Tibial nerve (tissue), 4 donors: ENCODE measurements at regions not wholly inside any gene's neighbourhood (a gene's known extent, or its start where the extent isn't known, plus 50 kb on each side); places are given as distances from the start of the nearest gene placed in this dataset.

ENCODE experiments used
- DNase-seq, 2 donors: peaks; one replicate each; pipeline ENCODE4 v3.0.0-alpha.2; 2019; ENCODE audit warnings: low spot score in 2 of 2
- H3K27ac ChIP-seq, 4 donors: fragments of 200-600 bp; sonication (generic) in 3 of 4; one replicate each; pipeline ENCODE4 v1.5.1; 2017 to 2019; ENCODE audit warnings: mild to moderate bottlenecking in 1 of 4
- H3K27me3 ChIP-seq, 2 donors: fragments of 200-600 bp; sonication (generic) in 1 of 2; one replicate each; pipeline versions ENCODE4 v1.5.1 to v1.6.0; 2017 to 2019
- H3K36me3 ChIP-seq, 3 donors: fragments of 200-600 bp; sonication (generic); one replicate each; pipeline ENCODE4 v1.5.1; 2018 to 2019
- H3K4me1 ChIP-seq, 4 donors: fragments of 200-600 bp; sonication (generic) in 3 of 4; one replicate each; pipeline ENCODE4 v1.5.1; 2017 to 2019
- H3K4me3 ChIP-seq, 4 donors: fragments of 200-600 bp; sonication (generic) in 3 of 4; one replicate each; pipeline ENCODE4 v1.5.1; 2017 to 2019; ENCODE audit warnings: mild to moderate bottlenecking in 1 of 4, moderate library complexity in 1 of 4
- H3K9me3 ChIP-seq, 4 donors: fragments of 200-600 bp; sonication (generic) in 3 of 4; one replicate each; pipeline ENCODE4 v1.5.1; 2017 to 2019
- EP300 ChIP-seq, 2 donors: sonication (generic); formaldehyde crosslinking; IDR thresholded peaks; one replicate each; pipeline ENCODE4 v1.6.1; 2017; ENCODE audit warnings: antibody characterized with exemption in 2 of 2, mild to moderate bottlenecking in 1 of 2
- POLR2A ChIP-seq, 2 donors: fragments of 450-650 bp; IDR thresholded peaks; one replicate each; pipeline ENCODE4 v1.6.1; 2017; ENCODE audit warnings: antibody characterized with exemption in 2 of 2, mild to moderate bottlenecking in 2 of 2, moderate library complexity in 2 of 2
- WGBS, 2 donors: methylation state at CpG; one replicate each; pipeline ENCODE4 v1.1.5; 2018; 5-methylcytosine and 5-hydroxymethylcytosine counted together
- TF ChIP-seq, protein P1 (sequence below), 5 experiments: fragments of 200-600 bp in 3 of 5; fragments of 450-650 bp in 2 of 5; sonication (generic) in 3 of 5; IDR thresholded peaks; one replicate each; pipeline ENCODE4 v1.5.1; 2016 to 2019; ENCODE audit warnings: antibody characterized with exemption in 5 of 5, mild to moderate bottlenecking in 3 of 5, moderate library complexity in 2 of 5

GRCh38 chr15:29468899-29469298, 199.3 kb upstream of the NSMCE3 start:
- no peaks in the 10 kb centered on the region for H3K9me3 ChIP-seq
- H3K36me3 ChIP-seq, result no peaks in the 10 kb centered on the region
- H3K27ac ChIP-seq, result no peak overlapping the region
- H3K4me1 ChIP-seq, result no peaks in the 10 kb centered on the region
- no peak for DNase-seq
- H3K4me3 ChIP-seq, result no peak overlapping the region
- WGBS, 2 donors, result 84 to 92% methylated on average over 10 of the region's 10 CpGs
- H3K27me3 ChIP-seq, result no peaks in the 10 kb centered on the region
- TF ChIP-seq POLR2A (IDR thresholded peaks at IDR 0.05), result no peak
- TF ChIP-seq EP300 (IDR thresholded peaks at IDR 0.05), result no peak
- TF ChIP-seq, protein P1, sequence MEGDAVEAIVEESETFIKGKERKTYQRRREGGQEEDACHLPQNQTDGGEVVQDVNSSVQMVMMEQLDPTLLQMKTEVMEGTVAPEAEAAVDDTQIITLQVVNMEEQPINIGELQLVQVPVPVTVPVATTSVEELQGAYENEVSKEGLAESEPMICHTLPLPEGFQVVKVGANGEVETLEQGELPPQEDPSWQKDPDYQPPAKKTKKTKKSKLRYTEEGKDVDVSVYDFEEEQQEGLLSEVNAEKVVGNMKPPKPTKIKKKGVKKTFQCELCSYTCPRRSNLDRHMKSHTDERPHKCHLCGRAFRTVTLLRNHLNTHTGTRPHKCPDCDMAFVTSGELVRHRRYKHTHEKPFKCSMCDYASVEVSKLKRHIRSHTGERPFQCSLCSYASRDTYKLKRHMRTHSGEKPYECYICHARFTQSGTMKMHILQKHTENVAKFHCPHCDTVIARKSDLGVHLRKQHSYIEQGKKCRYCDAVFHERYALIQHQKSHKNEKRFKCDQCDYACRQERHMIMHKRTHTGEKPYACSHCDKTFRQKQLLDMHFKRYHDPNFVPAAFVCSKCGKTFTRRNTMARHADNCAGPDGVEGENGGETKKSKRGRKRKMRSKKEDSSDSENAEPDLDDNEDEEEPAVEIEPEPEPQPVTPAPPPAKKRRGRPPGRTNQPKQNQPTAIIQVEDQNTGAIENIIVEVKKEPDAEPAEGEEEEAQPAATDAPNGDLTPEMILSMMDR (IDR thresholded peaks at IDR 0.05), result no peak

GRCh38 chr15:29467091-29467490, 197.5 kb upstream of the NSMCE3 start:
- WGBS, 2 donors, result 88 to 95% methylated on average over 4 of the region's 4 CpGs
- H3K4me1 ChIP-seq, result no peaks in the 10 kb centered on the region
- no peak overlapping the region for H3K4me3 ChIP-seq
- H3K27me3 ChIP-seq, result no peaks in the 10 kb centered on the region
- H3K27ac ChIP-seq, result no peak overlapping the region
- no peaks in the 10 kb centered on the region for H3K36me3 ChIP-seq
- no peaks in the 10 kb centered on the region for H3K9me3 ChIP-seq
- no peak for DNase-seq
- TF ChIP-seq EP300 (IDR thresholded peaks at IDR 0.05) (no peak), POLR2A (IDR thresholded peaks at IDR 0.05) (no peak)
- TF ChIP-seq, protein P1 (IDR thresholded peaks at IDR 0.05), result no peak

DNA sequence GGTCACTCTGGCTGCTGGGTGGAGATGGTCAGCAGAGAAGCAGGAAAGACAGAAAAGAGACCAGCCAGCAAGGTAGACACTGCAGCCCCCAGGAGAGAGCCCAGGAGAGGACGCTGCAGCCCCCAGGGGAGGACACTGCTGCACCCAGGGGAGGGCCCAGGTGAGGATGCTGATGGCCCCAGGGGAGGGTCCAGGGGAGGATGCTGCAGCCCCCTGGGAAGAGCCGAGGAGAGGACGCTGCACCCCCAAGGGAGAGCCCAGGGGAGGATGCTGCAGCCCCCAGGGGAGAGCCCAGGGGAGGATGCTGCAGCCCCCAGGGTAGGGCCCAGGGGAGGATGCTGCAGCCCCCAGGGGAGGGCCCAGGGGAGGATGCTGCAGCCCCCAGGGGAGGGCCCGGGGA, 196.7 kb upstream of the NSMCE3 start:
- Histone ChIP-seq H3K4me3 (no peak overlapping the region), H3K27me3 (no peaks in the 10 kb centered on the region), H3K4me1 (no peaks in the 10 kb centered on the region), H3K27ac (no peak overlapping the region), H3K9me3 (no peaks in the 10 kb centered on the region), H3K36me3 (no peaks in the 10 kb centered on the region)
- DNase-seq, result no peak
- TF ChIP-seq POLR2A (IDR thresholded peaks at IDR 0.05), result no peak
- 72 to 87% methylated on average over 2 to 3 of the region's 4 CpGs for WGBS, 2 donors

DNA sequence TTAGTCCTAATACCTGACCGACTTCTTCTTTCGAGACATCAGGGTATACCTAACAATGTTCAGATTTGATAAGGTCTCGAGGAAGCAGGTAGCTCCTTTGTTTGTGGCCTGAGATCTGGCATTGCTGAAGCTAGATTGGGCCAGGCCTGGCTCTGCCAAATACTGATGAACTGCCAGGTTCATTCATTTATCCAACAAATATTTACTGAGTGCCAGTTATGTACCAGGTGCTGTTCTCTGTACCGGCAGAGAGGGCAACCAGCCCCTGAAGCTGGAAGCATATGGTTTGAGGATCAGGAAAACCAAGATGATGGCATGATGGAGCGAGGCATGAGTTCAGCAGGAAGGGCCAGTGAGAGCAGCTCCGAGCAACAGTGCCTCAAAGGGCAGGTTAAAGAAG, 196.2 kb upstream of the NSMCE3 start:
- TF ChIP-seq POLR2A (IDR thresholded peaks at IDR 0.05), result no peak
- TF ChIP-seq, protein P1 (IDR thresholded peaks at IDR 0.05), result no peak
- no peak for TF ChIP-seq EP300 (IDR thresholded peaks at IDR 0.05)
- no peaks in the 10 kb centered on the region for H3K27me3 ChIP-seq
- 88 to 95% methylated on average over 6 of the region's 6 CpGs for WGBS, 2 donors

DNA sequence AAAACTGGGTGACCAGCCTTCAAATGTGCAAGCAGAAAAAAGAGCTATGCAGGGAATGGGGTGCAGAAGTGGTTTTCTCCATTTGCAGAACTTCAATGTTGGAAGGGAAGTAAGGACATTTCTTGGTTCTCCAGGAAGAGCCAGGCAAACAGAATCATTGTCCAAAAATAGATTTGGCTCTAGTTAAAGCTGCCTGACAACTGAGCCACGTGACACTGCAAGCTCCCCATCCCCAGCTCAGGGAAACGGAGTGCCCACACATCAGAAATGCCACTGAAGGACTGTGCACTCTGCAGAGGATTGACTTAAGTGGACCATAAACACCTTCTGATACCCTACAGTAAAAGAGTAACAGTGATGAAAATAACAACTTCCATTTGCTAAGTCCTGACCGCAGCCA, 195.6 kb upstream of the NSMCE3 start:
- Histone ChIP-seq H3K36me3 (no peaks in the 10 kb centered on the region), H3K4me3 (no peak overlapping the region), H3K27ac (no peak overlapping the region), H3K9me3 (no peaks in the 10 kb centered on the region), H3K4me1 (no peaks in the 10 kb centered on the region), H3K27me3 (no peaks in the 10 kb centered on the region)
- 44 to 49% methylated on average over 3 of the region's 3 CpGs for WGBS, 2 donors
- no peak for TF ChIP-seq EP300 (IDR thresholded peaks at IDR 0.05)
- TF ChIP-seq, protein P1 (IDR thresholded peaks at IDR 0.05), result no peak
- TF ChIP-seq POLR2A (IDR thresholded peaks at IDR 0.05), result no peak
- no peak for DNase-seq

More for the DNA sequence above, 196.2 kb upstream of the NSMCE3 start:
- H3K4me1 ChIP-seq, result no peaks in the 10 kb centered on the region
- no peaks in the 10 kb centered on the region for H3K9me3 ChIP-seq
- no peak for DNase-seq
- no peaks in the 10 kb centered on the region for H3K36me3 ChIP-seq
- no peak overlapping the region for H3K27ac ChIP-seq
- no peak overlapping the region for H3K4me3 ChIP-seq

- TF ChIP-seq EP300 (IDR thresholded peaks at IDR 0.05) (no peak), POLR2A (IDR thresholded peaks at IDR 0.05) (no peak)
- TF ChIP-seq, protein P1 (IDR thresholded peaks at IDR 0.05), result no peak
- no peak overlapping the region for H3K27ac ChIP-seq
- WGBS, 2 donors, result 57 to 74% methylated on average over 3 of the region's 3 CpGs
- H3K4me3 ChIP-seq, result no peak overlapping the region
- DNase-seq, result no peak
- H3K36me3 ChIP-seq, result no peaks in the 10 kb centered on the region
- H3K4me1 ChIP-seq, result no peaks in the 10 kb centered on the region
- no peaks in the 10 kb centered on the region for H3K27me3 ChIP-seq
- H3K9me3 ChIP-seq, result no peaks in the 10 kb centered on the region
These were observed 192.3 kb upstream of the NSMCE3 start for GRCh38 chr15:29461877-29462276.
